ENCODE measurements at regions not wholly inside any gene's neighbourhood (a gene's known extent, or its start where the extent isn't known, plus 50 kb on each side); places are given as distances from the start of the nearest gene placed in this dataset.
"Not testable (repeated sequence)": the region's sequence is repeated elsewhere in the genome, so short reads cannot be mapped to it uniquely, and the experiment has no call there.

- DNase-seq: no peak
Measured at GRCh38 chr2:226575928-226576327, 223.7 kb downstream of the IRS1 start.

DNA sequence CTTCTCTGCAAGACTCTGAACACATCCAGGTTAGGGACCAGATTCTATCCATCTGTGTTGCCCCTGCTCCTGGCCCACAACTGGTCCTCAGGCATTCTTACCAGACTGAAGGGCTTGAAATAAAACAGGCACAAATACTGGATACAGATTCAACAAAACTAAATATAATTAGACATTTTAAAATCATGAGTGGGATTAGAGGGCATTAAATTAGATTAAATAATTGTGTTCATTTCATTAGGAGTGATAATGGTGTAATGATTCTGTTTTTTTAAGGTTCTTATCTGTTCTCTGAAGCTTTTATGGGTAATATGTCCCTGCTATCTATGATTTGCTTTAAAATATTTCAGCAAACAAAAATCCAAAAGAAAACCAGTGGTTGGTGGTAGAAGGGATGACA, 226.5 kb downstream of the IRS1 start:
- DNase-seq: no peak

DNA sequence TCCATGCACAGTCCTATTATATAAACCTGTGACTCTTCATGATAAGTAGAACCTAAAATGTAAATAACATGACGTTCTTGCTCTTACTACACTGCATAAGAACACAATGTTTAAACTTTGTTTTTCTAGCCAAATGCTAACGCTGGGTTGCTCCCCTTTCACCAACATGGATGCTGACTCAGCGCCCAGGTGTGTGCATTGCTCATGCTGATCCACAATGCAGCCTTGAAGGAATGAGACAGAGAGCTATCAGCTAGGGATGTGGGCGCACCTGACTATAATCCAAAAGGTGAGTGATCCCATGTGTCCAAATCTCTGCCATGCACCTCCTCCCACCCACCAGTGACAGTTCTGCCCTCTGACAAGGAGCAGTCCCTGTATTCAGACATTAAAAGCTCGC, 235.0 kb downstream of the IRS1 start:
- DNase-seq: no peak

DNA sequence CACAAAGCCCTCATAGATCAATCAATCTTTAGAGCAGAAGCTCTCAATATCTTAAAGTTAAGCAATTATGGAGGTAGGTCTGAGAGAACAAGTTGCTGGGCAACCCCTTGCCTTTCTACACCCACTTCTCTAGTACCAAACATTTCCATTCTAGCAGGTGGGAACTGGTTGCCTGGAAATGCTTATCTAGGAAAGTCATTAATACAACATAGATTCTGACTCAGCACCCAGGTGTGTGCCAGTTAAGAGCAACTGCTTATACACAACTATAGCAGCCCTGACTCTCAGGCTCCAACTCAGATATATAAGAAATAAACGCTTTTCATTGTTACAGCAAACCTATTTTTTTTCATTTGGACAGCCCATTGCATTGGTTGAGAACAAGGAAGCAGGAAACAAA, 237.7 kb downstream of the IRS1 start:
- no peak for DNase-seq

GRCh38 chr2:226560325-226560724, 239.3 kb downstream of the IRS1 start:
- no peak for DNase-seq

DNA sequence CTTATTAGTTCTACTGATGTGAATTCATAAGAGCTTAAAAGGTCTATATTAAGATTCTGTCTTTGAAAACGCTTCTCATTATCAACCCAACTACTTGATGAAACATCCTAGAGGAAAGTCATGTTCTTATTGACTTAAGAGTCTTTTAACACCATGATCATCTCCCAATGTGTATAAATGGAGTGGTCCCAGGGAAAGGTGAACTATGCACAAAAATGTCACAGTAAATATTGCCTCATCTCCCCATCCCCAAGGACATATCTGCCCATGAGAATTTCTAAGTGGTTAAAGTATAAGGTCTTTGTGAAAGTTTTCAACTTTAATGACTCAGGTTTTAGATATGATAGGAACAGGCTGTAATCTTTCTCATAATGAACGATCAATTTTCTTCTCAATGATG, 240.1 kb downstream of the IRS1 start:
- DNase-seq: no peak

GRCh38 chr2:226558418-226558817, 241.2 kb downstream of the IRS1 start:
- DNase-seq: no peak

DNA sequence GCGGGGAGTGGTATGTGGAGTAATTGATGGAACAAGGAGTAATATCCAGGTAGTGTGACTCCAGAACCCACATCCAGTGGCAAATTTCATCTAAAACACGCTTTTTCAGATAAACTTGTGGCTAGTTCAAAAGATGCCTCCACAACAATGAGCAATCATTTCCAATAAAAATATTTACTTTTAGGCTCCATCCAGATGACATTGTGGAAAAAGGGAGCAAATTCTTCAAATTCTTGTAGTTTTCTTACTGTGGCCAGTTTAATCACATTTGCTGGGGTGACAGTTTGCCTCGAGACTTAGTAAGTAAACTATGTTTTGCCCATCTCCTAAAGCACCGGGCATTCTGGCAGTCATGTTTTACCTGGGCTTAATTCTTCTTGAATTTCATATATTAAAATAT, 243.6 kb downstream of the IRS1 start:
- DNase-seq: no peak

DNA sequence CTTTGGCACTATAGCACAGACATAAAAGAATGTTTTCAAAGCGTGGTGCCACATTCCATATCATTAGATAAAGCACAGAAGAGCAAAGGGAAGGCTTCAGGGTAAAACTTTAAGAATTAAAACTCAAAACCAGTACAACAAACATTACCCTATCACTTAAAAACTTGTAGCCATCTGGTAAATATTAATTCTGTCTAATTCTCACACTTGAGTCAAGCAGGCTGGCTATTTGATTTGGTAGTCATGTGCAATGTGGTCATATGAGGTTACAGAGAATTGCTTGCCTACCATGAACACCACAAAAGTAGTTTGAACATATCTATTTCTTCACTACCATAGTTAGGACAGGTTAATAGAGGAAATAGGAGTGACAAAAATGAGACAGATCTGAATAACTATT, 244.9 kb downstream of the IRS1 start:
- no peak for DNase-seq

DNA sequence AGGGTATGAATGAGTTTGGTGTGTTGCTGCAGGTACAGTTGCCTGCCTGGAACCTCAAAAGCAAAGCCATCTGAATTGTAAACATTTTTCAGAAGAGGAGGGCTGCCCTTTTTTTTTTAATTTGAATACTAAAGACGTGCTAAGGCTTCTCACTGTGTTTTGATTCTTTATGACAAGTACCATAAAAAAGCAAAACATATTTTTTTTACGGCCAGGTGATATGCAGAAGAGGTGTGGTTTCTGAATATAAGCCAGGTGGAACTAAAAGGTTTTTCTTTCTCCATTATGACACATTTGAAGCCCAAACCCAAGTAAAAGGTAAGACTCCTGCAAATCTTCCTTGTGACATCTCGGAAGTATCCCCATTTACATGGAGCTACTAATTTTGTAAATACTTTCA, 246.3 kb downstream of the IRS1 start:
- DNase-seq: no peak

- DNase-seq: no peak
Measured at GRCh38 chr2:226552571-226553285, 246.9 kb downstream of the IRS1 start.

DNA sequence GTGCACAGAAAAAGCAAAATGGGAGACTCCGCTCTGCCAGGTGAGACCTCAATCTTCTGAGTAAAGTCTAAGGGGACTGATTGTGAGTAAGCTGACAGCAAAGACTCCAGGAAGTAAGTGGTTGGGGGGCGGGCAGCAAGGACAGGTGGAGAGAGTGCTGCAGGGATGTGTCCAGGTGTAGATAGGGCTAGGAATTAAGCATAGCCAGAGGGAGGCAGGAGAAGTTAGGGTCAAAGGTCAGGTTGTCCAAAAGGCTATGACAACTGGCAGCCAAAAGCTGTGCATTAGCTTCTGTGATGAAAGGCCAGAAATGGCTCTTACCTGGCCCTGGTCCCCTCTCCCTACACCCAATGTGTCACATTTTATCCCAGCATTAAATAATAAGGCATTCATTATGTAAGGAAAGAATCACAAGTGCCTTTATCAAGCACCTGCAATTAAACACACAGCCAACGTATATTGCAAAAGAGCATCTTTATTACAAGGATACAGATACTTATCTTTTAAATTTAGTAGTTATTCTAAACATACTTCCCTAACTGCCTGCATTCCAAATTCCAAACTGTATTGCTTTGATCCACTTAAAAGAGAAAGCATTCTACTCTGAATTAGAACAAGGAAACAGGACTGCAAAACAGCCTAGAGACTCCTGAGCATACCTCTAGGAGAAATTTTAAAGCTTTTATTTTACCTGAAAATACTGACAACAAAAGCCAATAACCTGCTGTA, 247.9 kb downstream of the IRS1 start:
- no peak for DNase-seq

GRCh38 chr2:226550801-226551200, 248.8 kb downstream of the IRS1 start:
- no peak for DNase-seq

DNA sequence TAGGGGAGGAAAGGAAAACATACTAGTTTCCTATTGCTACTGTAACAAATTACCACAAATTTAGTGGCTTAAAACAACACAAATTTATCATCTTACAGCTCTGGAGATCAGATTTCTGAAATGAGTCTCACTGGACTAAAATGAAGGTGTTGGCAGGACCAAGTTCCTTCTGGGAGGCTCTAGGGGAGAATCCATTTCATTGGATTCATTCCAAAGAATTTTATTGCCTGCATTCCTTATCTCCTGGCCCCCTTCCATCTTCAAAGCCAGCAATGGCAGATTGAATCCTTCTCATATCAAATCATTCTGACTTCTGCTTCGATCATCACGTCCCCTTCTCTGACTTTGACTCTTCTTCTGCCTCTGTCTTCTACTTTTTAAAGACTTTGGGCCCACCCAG, 250.9 kb downstream of the IRS1 start:
- DNase-seq: no peak

DNA sequence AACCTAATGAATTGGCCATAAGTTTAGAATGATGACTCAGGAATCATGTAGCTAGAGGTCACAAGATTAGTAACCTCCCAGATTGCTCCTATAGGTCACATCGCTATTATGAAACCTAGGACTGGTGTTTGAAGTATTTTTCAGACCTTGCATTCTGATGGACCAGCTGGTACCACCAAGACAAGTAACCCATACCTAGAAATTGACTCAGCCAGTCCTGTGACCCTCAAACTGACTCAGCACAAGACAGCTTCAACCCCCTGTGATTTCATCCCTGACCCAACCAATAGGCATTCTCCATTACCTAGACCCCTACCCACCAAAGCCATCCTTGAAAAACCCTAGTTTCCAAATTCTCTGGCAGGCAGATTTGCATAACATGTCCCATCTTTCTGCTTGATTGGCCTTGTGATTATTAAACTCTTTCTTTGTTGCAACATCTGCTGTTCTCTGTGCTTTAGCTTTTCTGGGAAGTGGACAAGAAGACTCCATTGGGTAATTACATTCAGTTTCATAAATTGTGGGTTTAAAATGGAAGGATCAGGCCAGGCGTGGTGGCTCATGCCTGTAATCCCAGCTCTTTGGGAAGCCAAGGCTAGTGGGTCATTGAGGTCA, 254.9 kb downstream of the IRS1 start:
- DNase-seq: no peak

- DNase-seq: no peak
Measured at GRCh38 chr2:226540204-226540994, 259.2 kb downstream of the IRS1 start.

GRCh38 chr2:226536410-226536809, 263.2 kb downstream of the IRS1 start:
- DNase-seq: no peak

DNA sequence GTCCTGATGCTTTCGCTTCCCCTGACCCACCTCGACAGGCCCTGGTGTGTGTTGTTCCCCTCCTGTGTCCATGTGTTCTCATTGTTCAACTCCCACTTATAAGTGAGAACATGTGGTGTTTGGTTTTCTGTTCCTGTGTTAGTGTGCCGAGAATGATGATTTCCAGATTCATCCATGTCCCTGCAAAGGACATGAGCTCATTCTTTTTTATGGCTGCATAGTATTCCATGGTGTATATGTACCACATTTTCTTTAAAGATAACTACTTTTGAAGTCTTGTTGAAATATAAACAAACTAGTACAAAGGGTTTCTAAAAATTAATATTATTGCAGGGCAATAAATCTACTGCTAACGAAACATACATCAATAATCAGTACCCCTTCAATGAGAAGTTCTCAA, 266.6 kb downstream of the IRS1 start:
- not testable (repeated sequence) for DNase-seq

DNA sequence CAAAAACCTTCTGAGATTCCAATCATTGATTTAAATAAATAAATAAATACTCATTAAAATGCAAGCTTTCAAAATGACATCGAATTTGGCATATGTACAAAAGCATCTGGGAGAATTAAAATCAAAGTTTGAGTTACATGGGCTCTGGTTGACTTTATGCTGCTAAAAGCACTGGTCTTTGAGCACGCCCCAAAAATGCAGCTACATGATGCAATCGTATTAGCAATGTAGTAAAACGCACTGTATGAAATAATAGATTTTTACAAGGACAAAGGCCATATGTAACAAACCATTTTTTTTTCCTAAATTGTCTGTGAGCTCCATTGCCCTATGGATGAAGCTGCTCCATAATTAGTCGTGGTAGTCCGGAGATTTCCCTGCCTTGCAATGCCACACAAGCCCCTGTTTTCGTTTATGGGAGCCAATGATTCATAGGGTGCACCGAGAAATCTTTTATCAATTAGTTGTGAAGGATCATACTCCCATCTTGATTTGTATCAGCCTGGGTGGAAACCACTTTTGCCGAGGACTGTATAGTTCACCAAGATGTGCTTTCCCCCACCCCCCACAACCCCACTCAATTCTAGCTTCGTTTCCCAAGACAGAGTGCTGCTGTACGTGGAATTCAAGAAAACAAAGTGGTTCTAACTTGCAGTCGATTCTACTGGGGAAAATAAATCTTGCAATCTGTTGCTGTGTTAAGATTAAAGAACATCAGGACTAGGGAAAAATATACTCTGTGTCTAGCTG, 268.4 kb downstream of the IRS1 start:
- DNase-seq: no peak

GRCh38 chr2:226529556-226529955, 270.1 kb downstream of the IRS1 start:
- DNase-seq: no peak

GRCh38 chr2:226526716-226527115, 272.9 kb downstream of the IRS1 start:
- DNase-seq: no peak

DNA sequence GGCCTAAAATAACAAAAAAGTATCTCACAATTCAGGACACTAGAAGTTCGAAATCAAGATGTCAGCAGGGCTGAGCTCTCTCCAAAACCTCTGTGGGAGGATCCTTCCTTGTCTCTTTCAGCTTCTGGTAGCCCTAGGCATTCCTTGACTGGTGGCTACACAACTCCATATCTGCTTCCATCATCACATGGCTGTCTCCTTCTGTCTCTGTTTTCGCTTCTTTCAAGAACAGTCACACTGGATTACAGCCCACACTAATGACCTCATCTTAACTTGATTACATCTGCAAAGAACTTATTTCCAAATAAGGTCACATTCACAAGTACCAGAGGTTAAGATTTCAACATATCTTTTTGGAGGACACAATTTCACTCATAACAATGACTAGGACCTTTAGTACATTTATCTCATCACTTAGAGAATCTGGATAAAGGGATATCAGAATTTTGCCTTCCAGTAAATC, 275.2 kb downstream of the IRS1 start:
- no peak for DNase-seq

- DNase-seq: no peak
Measured at GRCh38 chr2:226520723-226521122, 278.9 kb downstream of the IRS1 start.

All from DMS79 treated with DMSO at 0.1 percent for 48 hours (cell line).